ENCODE measurements at regions not wholly inside any gene's neighbourhood (a gene's known extent, or its start where the extent isn't known, plus 50 kb on each side); places are given as distances from the start of the nearest gene placed in this dataset.

DNA sequence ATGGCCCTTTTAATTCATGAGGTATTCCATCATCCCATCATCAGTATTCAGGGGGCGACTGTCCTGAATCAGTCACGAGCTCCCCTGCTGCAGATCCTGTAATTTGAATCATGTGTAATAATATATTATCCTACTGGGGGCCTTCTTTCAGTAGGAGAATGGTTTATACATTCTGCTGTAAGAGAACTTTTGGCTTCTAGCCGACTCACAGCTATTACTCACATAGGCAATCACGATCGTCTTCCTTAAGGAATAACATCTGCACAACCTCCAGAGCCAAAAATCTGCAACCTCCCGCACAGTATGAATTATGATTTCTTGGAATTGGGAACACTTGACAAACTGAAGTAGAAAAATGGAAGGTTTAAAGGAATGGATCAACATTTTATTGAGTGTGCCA, 343.0 kb downstream of the USP25 start:
- DNase-seq (ENCODE audit: low spot score): no peak

DNA sequence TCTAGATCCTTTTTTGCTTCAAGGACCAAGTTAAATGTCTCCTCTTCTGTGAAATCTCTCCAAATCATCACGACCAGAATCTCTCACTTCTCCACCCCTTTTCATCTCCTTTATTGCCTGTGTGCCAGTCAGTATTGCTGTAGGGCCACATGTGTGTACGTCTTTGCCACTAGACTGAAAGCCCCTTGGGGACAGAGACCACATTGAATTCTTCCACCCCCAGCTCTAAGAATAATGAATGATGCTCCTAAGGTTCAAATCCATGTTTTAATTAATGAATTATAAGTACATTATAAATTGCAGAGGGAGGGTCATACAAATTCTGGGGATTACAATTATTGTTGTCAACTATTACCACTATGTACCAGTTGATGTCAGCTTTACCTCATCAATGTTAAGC, 343.8 kb downstream of the USP25 start:
- no peak for DNase-seq (ENCODE audit: low spot score)

DNA sequence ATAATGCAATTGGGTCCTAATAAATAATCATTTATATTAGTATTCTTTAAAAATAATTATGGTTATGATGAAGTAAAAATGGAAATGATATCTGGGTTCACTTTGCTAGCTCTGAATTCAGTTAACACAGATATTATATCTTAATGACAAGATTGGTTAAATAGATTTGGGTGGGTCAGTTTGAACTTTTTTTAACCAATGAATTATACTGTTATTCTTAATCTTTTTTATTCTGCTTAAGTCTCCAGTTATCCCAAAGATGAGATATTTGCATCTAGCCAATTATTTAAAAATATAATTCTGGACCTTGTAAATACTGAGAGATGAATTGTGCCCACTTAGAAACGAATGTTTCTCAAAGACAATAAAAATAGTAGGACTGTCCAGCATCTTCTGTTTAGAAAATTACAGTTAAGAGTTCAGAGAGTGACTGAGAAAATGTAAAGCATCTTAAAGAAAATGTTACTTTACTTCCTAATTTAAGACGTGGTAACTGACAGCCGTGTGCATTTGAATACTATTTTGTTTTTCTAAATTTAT, 345.2 kb downstream of the USP25 start:
- DNase-seq (ENCODE audit: low spot score): no peak

DNA sequence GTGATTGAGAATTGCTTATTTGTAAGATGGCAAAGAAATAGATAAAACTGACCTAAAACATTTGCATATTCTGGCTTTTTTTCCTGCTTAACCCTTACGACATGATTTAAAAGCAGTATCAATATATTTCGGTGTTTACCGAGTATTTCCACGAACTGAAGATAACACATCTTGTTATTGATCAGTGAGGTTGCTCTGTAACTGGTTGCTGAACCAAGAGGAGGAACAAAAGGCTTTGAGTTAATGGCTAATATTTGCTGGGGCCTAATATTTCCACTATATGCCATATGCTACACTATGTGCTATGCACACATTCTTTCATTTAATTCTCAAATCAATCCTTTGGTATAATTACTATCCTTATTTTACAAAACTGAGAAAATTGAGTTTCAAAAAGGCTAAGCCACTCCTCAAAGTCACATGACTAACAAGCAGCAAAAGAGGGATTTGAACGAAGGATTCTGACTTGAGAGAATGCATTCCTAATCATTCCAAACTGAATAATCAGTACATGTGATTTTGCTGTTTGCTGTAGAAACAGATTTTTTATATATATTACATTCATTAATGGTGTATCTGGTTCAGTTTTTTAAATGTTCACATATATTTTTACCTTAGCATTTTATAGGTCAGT, 346.0 kb downstream of the USP25 start:
- DNase-seq (ENCODE audit: low spot score): no peak

DNA sequence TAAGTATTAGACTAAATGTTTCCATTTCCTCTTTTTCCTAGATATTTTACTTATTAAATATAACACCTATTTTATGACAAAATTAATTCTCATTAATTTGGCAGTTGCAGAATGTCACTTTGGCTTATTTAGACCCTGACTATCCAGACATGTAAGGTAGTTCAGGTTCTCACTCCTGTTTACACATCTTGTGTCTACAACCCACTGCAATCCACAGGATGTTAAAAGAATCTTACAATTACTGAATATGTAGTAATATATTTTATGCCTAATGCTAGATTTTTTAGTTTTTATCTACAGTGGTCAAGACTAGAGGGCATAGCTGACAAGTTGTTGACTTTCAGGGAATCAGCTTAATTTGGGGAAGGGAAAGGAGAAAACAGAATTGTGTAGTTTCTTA, 346.7 kb downstream of the USP25 start:
- no peak for DNase-seq (ENCODE audit: low spot score)

DNA sequence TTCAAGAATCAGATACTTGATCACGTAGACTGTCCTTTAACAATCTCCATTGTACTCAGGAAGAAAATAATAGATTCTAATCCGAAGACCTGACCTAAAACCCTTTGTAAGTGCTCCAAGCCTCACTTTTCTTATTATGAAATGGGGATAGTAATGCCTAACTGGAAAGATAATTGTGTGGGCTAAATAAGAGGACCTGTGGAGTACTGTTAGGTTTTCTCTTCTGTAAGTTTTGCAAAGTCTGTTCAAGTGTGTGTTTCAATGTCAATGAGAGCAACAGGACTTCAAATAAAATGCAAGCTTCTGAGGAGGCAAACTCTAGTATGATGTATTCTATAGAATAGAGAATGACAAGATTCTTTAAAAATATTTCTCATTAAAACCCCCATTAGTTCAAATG, 348.6 kb downstream of the USP25 start:
- no peak for DNase-seq (ENCODE audit: low spot score)

DNA sequence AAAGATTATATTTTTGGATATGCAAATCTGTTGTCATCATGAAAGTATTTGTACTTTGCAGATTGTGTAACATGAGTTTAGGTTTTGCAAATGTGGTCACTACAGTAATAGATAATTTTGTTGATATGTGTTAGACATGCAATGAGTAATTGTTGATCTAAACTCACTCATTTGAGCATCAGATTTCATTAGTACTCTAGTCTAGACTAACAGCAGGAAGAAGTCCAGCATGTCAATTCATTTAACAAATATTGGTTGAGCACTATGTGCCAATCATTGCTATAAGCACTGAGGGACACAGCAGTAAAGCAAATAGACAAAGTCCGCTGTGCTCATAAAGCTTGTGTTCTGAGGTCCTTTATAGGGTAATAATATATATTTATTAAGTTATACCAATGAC, 350.0 kb downstream of the USP25 start:
- DNase-seq (ENCODE audit: low spot score): no peak

DNA sequence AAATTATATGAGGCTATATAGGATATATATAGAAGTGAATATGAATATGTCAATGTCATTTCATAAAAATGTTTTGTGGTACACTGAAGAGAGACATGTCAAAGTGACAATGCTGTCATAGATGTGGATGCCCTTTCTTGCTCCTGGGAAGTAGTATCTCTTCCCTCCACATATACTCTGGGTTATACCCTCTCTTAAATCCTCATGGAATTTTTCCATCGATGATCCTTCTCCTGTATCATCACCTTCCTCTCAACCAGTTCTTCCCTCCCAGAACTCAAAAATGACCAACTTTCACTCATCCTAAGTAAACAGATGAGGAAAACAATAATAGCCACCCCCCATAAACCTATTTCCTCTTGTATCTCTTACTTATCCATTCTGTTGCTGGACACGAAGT, 351.5 kb downstream of the USP25 start:
- DNase-seq (ENCODE audit: low spot score): no peak

DNA sequence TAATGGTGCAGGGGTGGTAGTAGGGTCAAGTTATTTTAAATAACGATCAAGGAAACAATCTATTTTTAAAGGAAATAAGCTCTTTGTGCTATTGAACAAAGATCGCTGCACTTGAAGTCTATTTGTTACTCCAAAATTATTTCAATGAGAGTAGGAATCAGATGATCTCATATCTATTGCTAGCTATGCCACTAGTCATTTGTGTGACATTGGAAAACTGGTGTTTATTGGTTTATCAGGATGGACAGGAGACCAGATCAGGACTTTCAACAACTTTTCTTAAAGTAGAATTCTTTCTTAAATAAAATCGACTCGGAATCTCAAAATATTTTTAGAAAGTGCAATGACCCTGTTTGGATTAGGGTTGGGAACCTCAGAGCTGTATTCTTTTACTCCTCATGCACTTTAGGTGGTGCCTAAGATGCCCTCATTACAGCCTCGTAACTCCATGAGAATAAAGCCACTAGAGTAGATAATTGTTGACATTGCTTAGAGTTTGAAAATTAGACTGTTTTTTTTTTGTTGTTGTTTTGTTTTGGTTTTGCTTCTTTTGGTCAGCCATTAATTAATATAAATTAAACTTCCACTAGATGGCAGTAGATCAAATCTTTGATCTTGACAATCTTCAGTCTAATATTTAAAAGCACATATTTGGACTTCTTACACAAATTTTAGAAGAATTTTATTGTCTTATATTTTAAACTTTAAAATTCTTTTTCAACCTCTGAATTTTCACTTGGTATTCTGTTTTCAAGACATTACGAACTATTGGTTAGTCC, 352.4 kb downstream of the USP25 start:
- DNase-seq (ENCODE audit: low spot score): peak; percentile 48

DNA sequence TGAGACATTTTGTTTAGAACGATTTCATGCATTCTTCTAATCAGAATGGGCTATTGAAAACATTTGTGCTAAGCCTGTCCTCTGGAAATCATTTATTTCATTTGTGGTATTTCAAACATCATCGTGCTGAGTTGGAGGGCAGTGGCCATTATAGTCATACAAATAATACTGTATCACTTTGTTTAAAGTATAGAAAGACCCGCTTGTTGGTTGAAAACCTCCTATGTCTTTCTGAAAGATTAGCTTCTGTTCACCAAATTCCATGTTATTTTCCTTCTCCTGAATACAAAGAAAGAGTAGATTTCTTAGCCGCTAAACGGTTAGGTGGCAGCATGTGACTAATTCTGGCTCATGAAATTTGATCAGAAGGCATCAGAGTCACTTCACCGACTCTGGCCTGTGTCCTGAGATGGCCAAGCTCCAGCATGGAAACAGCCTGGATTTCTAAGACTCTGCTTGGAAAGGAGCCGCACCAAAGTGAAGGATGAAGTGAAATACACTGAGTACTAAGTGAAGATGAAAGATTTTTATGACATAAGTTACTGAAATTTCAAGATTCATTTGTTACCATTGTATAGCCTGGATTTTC, 355.1 kb downstream of the USP25 start:
- DNase-seq (ENCODE audit: low spot score): peak; percentile 42

DNA sequence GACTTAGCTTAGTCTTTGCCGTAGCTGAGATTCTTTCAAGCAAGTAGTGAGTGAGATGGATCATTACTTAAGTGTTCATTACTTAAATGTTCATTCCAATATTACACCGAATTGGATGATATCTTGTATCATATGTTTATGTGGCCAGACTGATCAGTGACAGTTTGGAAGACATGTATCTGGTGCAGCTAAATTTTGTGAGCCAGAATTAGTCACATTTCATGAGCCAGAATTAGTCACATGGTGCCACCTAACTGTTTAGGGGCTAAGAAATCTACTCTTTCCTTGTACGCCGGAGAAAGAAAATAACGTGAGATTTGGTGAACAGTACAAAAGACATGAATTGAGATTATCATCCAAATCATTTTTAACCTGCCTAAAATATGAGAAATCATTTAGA, 355.6 kb downstream of the USP25 start:
- peak; percentile 0 for DNase-seq (ENCODE audit: low spot score)

DNA sequence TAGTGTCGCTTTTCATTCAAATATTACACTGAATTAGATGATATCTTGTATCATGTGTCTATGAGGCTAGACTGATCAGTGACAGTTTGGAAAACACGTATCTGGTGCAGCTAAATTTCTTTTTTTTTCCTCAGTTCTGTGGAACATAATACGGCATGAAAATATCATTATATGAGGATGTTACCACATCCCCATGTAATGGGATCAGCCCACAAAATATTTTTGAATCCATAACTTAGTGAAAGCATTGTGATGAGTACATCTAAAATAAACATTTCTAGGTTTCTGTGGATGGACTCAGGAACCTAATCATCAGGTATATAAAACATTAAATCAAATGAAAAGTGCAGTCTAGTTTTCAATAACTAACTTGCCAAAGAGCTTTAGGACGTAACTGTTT, 356.3 kb downstream of the USP25 start:
- no peak for DNase-seq (ENCODE audit: low spot score)

DNA sequence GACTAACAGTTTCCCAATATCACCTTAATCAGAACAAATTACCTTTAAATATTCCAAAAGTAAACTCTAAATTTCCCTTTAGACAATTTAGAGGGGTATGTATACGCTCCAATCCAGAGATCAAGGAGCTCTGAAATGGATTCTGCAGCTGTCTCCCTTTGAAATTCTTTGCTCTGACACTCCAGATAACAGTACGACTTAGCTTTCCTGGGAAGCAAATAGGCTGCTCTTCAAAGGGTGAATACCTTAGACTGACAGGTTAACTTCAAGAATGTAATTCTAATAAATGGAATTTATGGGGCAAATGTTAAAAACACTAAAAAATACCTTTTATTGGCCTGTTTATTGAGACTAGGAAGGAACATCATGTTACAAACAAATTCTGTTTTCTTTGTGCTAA, 357.2 kb downstream of the USP25 start:
- DNase-seq (ENCODE audit: low spot score): no peak

DNA sequence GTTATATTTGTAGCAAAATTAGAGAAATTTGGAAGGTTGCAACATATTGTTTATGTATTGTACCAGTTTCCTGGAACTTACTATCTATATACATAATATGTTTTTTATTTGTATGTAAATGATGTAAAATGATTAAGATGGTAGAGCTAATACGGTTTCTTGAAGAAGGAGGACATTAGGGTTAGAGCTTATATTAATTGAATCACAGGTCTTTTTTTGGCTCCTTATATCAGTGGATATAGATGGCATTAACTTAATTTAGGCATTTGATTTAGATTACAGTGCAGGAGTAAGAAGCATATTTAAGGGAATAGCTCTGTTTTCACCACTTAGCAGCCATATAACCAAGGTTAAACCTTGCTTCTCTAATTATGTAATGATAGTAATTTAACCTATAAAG, 357.7 kb downstream of the USP25 start:
- DNase-seq (ENCODE audit: low spot score): no peak

DNA sequence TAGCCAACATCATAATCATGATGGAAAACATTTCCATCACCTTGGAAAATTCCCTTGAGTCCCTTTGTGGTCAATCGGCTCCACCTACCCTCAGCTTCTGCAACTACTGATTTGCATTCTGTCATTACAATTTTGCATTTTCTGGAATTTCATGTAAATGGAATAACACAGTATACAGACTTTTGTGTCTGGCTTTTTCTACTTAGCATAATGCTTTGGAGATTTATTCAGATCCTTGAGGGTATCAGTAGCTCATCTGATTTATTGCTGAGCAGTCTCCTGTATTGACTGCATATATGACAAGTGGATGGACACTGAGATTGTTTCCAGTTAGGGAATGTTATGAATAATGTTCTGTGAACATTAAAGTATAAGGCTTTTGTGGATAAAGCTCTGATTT, 358.3 kb downstream of the USP25 start:
- DNase-seq (ENCODE audit: low spot score): no peak

DNA sequence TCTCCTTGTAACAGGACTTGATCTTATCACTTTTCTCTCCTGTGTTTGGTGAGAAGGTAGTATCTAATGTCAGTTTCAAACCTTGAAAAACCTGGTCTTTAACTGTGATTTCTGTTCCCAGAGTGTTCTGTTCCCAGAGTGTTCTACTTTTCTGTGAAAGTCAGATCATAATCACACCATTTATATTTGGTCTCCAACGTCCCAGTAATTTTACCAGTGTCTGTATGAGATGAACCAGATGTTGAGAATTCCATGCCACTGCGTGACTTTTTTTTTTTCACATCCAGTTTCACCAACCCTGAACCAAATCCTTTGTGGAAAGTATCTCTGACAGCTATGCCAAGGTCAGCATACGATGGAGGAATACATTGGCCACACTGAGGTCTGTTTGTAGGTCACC, 365.2 kb downstream of the USP25 start:
- DNase-seq (ENCODE audit: low spot score): no peak

DNA sequence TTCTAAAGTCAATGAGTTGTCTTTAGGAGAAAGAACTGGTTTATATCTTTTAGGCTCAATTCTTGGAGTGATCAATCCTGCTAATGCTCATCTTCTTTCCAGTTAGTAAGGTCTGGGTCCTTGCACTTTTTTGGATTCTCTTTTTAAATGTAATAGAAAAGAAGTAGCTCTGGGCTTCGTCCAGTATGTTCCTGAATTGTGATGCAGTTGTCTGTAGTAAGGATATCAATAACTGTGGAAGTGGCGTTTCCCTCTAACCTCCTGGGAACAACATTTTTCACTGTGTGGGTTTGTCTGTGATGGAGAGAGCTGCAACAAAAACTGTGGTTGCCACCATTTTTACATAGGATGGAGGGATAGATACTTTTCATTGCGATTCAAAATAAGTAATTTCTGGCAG, 367.2 kb downstream of the USP25 start:
- no peak for DNase-seq (ENCODE audit: low spot score)

DNA sequence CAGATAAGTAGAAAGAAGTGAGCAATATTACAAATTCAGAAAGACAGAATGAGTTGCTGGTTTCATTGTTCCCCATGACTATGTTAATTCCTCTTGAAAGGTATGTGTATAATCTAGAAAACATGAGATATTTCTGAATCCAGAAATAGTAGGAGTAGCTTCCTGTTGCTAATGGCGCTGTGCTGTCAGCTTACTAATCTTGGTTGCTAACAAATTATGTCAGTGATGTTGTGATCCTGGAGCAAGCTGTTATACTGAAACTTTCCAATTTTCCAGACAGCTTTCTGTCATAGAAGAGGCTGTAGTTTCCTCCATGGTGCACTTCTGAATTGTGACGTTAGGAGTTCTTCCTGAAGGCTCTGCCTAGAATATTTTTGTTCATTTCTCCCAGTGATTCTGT, 372.3 kb downstream of the USP25 start:
- DNase-seq (ENCODE audit: low spot score): no peak

DNA sequence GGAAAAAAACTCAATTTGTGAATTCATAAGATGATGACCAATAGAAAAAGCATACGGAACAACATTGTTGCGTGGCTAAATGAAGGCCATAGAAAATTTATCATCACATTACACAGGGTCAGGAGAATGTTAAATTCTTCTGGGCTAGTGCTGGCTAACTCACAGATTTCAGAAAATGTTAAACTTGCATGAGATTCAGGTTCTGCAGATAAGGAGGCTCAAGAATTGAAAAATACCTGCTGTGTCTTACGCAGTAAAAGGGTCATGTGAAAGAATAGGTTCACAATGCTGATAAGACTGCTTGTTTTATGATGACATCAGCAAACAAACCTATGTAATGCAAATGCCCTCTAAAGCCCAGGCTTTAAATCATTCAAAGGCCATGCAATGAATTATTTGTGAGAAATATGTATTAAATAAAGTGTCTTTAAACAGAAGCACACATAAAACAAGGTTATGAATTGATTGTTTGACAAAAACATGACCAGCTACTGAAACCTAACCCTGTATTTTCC, 378.8 kb downstream of the USP25 start:
- no peak for DNase-seq (ENCODE audit: low spot score)

DNA sequence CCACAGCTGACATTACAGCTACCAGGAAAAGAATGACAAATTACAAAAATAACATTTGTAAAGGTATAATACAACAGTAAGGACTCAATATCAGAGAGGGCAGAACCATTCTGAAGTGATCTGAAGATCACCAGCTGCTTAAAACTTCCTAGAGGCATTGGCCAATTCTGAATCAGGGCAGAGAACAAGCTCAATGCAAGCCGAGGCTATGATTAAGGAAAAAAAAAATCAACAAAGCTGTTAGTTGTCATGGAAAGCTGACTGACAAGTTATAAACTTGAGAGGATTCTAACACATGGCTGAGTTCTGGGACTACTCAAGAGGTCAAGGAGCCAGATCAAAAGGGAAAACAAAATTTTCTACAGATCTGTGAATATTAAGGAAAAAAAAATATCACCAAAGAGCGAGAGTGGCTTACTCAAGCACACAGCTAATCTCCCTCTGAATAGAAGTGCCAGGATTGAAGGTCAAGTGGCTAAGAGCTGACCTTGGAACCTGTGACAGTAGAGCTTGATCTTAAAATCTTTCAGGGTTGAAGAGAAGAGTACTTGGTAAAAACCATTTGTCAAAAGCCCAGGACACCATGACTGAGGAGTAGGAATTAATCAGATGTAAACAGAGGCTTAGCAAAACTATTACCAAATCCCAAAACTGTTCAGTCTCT, 383.4 kb downstream of the USP25 start:
- DNase-seq (ENCODE audit: low spot score): no peak

DNA sequence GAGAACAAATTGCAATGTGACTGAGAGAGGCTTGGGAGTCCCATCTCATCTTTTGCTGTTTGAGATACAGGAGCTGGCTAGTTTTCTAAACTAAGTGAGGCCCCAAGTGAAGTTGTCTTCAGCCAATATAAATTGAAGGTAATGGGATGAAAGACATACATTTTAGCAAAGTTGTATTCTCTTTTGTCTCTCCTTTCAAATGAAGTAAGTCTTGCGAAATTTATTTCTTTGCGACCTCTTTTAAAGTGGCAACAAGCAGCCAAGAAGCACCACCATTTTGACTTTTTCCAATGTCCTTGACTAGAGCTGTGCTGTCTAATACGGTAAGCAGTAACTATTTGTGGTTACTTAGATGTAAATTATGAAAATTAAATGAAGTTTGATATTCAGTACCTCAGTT, 385.7 kb downstream of the USP25 start:
- no peak for DNase-seq (ENCODE audit: low spot score)

DNA sequence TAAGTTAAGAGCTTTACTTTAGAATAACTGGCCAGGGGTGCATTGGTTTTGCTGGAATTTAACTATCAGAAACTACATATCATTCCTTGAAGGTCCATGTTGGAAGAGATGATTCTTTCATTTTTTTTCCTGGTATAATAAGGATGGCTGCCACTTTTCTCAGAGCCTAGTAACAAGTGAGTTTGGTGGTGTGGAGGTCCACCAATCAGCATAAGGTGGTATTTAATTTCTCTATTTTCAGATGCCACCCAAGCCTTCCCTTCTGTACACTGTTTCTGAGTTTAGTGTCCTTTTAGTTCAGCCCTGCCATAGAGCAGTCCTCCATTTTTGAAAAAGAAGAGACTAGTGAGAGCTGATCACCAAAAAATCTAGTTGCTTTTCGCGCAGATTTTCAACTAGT, 386.3 kb downstream of the USP25 start:
- DNase-seq (ENCODE audit: low spot score): no peak

DNA sequence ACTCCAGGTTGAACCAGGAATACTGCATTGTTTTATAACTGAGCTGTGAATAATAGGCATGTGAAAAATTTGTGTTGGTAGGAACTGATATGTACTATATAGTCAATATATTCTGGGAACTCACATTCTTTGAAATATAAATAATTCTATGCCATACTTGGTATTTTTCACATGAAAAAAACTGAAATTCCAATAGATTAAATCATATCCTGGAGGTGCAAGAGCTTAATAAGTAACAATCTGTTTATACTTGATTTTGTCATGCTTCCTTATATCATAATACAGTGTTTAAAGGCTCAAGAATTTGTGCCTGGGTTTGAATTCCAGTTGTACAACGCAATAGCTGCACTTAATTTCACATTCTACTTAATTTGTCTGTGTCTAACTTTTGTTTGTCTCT, 387.0 kb downstream of the USP25 start:
- no peak for DNase-seq (ENCODE audit: low spot score)

Data from RKO (cell line).